HG02798 (cell line): ENCODE measurements at regions not wholly inside any gene's neighbourhood (a gene's known extent, or its start where the extent isn't known, plus 50 kb on each side); places are given as distances from the start of the nearest gene placed in this dataset.

Experiments
- ATAC-seq: cut with Tn5 transposase; IDR thresholded peaks from one replicate; pipeline ENCODE4 v1.9.1; 2021; ENCODE audit warnings: mild to moderate bottlenecking; ENCODE audit not compliant: unreplicated experiment, poor library complexity

DNA sequence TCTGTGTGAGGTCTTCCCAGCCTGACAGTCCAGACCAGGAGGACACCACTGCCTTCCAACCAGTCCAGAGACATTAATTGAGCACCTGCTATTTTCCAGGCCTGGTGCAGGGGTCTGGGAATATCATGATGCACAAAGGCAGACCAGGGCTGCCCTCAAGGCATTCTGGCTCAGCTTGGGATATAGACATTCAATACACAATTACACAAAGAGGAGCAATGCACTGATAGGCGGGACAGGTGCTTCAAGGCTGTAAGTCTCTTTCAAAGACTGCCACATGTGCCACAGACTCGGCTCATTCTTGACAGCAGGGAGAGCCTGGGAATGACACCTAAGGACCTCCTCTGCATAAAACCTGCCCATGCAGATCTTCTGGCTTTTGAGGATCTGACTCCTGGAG lies 158.6 kb downstream of the C5orf15 start:
- no peak for ATAC-seq

DNA sequence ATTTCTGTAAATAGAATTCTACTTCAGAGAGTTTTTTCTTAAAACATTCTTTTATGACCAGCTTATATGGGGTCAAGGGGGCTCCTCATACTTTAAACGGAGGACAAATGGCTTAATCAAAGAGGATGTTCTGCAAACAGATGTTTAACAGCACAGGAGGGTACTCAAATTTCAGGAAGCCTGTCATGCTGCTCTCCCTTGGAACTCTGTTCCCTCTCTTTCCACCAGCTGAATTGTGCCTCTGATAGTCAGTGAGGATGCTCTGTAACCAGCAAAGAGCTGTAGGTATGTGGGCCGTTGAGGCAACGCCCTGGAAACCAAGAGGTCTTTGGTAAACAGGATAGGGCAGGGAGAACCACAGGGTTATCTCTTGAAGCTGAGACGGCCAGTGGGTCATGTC lies 161.1 kb downstream of the C5orf15 start:
- ATAC-seq, result no peak

- ATAC-seq, result no peak
Observed at GRCh38 chr5:133806847-133807246, 161.6 kb downstream of the C5orf15 start.

- no peak for ATAC-seq
Observed at GRCh38 chr5:133801955-133802751, 166.3 kb downstream of the C5orf15 start.

DNA sequence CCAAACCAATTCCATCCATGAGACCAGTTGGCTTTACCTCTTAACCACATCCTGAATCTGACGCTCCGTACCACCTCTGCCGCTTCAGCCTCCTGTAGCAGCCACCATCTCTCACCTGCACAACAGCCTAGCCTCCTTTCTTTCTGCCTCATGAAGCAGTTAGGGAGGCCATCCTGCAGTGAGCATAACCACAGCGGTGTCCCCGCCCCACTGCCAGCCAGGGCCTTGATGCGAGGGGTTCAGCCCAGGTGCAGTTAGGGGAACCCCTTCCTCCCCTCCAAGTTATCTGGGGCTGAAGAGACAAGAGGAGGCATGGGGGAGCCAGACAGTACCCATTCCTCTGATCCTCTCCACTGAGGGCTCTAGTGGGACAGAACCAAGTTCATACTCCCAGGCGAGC lies 167.0 kb downstream of the C5orf15 start:
- ATAC-seq, result no peak

GRCh38 chr5:133799571-133800237 lies 168.7 kb downstream of the C5orf15 start:
- no peak for ATAC-seq

DNA sequence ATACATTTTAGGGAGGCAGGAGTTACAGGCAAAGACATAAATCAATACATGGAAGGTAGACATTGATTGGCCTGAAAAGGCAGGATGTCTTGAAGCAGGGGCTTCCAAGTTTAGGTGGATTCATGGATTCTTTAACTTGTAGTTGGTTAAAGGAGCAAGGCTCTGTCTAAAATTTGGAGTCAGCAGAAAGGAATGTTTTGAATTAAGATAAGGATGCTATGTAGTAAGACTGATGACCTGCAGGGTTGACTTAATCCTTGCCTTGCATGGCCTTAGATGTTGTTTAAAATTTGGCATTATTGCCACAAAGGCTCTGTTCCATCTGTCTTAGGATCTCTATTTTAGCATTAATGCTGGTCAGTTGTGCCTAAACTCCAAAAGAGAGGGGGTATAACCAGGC lies 171.3 kb downstream of the C5orf15 start:
- ATAC-seq, result no peak

DNA sequence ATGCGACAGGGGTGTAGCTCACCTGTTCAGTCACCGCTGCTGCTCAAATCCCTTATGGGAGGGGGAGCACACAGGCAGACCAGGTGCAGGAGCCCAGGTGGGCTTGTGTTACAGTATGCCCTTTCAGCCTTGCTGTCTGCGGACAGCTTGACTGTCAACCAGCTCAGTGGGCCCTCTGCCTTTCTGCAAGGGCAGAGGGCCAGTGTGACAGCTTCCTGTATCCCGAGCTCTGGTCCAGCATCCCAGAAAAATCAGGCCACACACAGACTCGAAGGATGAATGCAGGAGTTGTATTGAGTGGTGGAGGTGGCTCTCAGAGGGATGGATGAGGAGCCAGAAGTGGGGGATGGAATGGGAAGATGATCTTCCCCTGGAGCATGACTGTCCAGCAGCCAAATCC lies 172.2 kb downstream of the C5orf15 start:
- ATAC-seq, result no peak

DNA sequence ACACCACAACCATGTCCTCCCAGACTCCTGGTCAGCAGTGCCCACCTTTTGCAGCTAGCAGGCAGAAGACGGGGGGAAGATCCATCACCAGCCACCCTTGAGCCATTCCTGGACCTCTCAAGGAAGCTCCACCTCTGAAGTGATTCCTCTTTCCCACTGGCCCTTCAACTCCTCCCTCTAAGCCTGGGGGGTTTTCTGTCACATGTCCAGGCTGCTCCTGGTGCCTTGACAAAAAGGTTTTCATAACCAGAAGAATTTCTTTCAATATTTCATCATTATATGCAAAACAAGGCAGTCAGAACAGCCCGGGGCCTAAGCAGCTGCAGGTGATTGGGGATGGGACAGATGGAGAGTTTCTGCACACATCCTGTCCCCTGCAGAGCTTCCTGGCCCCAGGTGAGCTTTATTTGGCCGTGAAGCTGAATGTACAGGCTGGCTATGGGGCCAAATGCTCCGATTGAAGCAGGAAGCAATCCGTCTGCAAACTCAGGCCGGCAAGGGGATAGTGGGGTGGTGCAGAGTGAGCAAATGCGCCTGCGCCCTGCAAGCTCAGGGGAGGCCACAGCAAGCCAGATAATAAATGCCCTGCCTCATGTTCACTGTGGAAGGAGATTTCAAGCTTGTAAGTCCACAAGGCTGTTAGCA lies 173.5 kb downstream of the C5orf15 start:
- no peak for ATAC-seq

DNA sequence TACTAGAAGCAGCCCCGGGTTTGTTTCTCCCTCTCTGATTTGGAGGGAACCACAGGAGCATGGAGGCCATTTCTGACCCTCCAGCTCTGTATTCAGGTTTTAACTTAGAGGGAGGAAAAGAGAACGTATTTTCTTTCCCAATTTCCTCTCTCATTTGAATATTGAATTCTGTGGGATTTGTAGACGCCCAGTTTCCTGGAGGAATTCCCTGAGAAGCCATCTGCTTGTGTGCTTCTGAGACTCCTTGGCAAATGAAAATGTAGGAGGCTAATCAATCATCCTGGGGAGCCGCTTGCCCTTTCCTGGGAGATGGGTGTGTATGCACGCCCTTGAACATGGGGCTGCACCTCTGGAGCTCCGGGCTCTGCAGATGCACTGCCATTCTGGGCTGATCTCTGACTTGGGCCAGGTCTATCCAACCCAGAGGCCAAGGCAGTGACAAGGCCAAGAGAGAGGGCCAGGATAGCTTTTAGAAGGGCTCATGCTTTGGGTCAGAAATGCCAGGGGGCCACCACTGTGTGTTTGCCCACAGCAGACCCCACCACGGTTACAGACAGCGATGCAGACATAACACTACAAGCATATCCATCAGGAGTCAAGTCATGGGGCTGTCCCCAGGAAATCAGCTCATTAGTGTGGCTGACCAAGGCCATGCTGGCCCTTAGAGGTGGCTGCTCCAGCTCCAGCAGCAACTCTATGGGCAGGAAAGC lies 174.5 kb downstream of the C5orf15 start:
- no peak for ATAC-seq

GRCh38 chr5:133792655-133793054 lies 175.8 kb downstream of the C5orf15 start:
- ATAC-seq, result no peak

- no peak for ATAC-seq
Observed at GRCh38 chr5:133792024-133792423, 176.4 kb downstream of the C5orf15 start.

DNA sequence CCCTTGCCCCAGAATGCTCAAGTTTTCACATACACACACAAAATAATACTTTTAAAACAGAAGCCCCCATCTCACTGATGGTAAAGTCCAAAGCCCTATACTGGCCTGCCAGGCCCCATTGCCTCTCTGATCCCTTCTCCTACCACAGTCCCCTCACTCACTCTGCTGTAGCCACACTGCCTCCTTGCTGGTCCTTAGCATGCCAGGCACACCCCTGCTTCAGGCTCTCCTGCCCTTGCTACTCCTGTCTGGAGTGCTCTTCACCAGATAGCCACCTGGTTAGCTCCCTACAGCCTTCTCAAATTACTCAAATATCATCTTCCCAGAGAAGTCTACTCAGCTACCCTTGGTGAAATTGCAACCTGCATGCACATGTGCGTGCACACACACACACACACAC lies 177.5 kb downstream of the C5orf15 start:
- no peak for ATAC-seq

- no peak for ATAC-seq
Observed at GRCh38 chr5:133789428-133789827, 177.1 kb upstream of the FSTL4 start.

- ATAC-seq, result no peak
Observed at GRCh38 chr5:133788121-133788520, 175.8 kb upstream of the FSTL4 start.

GRCh38 chr5:133786420-133786819 lies 174.1 kb upstream of the FSTL4 start:
- no peak for ATAC-seq

DNA sequence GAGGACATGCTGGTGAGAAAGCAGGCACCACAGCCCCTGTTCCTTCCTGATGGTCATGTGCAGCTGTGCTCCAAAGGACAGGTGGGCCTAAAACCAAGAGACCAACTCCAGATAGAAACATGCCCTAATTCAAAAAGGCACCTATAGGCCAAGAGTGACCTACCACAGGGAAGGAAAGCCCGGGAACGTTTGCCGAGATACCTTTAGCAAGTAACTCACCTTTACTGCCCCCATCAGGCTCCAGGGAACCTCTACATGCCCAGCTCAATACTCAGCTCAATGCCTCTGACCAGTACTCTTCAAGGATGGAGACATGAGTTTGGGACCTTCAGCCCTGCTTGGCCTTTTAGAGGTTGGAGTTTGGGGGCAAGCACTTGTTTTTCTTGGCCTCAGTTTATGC lies 172.8 kb upstream of the FSTL4 start:
- ATAC-seq, result no peak

GRCh38 chr5:133783481-133783880 lies 171.1 kb upstream of the FSTL4 start:
- ATAC-seq, result no peak

DNA sequence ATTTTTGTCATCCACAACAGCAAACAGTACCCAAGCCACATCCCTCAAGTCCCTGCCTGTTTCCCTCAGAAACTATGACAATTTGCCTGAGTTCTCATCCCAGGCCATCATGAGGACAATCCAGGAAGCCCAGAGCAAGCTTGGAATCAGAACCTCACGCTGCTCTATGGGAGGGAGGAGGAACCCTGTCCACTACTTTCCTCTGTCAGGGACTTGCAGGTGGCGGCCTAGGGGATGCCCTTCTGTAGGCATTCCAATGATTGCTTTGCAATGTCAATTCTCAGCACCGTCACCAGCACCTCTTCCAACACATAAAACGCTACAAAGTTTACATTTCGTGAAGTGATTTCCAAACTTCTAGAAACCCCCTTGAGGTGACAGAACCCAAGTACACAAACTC lies 170.4 kb upstream of the FSTL4 start:
- no peak for ATAC-seq

DNA sequence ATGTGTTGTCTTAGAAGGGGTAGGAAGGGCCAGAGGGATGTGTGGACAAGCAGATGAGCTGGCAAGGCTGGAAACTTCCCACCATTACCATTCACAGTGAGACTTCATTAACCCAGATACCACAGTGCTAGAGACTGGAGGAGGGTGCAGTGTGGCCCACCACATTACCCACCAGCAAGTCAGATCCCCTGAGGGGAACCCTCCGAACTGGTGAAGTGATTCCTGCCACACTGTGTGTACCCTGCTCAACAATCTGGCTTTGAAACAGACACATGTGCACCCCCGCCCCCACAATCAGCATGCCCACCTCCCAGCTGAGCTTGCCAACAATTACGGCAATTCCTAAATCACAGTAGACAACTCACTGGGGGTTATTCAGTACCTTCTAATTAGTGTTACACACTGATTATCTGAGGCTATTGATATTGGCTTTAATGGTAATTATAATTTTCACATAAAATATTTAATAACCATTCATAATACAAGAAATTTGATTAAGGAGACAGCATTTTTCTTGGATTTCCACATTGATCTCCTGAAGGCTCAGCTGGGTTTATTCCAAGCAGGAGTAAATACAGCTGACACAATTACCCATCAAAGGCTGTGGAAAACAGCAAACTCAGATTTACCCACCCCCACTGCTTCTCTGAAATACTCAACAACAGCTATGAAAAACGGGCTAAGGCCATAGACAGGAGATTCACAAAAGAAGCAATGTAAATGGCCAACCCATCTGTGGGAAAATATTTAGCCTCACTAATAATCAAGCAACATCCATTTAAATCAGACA lies 169.3 kb upstream of the FSTL4 start:
- no peak for ATAC-seq
